ENCODE measurements at regions not wholly inside any gene's neighbourhood (a gene's known extent, or its start where the extent isn't known, plus 50 kb on each side); places are given as distances from the start of the nearest gene placed in this dataset.

GRCh38 chr10:85012305-85012704, 683.9 kb downstream of the CCSER2 start:
- TF ChIP-seq POLR2A (IDR thresholded peaks at IDR 0.05; ENCODE audit: low read depth, low read length): no peak
- no peak for TF ChIP-seq POLR2AphosphoS5 (IDR thresholded peaks at IDR 0.05; ENCODE audit: low read depth, low read length)

Measured in GM12892 (cell line).